ENCODE measurements at regions not wholly inside any gene's neighbourhood (a gene's known extent, or its start where the extent isn't known, plus 50 kb on each side); places are given as distances from the start of the nearest gene placed in this dataset.

GRCh38 chr4:4663028-4663427 lies 121.2 kb upstream of the STX18 start:
- TF ChIP-seq CTCF (IDR thresholded peaks at IDR 0.05; ENCODE audit: poor library complexity) (no peak), EZH2phosphoT487 (IDR thresholded peaks at IDR 0.05; ENCODE audit: low read depth, severe bottlenecking, unreplicated experiment) (no peak)

All from hepatocyte (in vitro differentiated cells).